NCI-H345 (cell line): ENCODE measurements at regions not wholly inside any gene's neighbourhood (a gene's known extent, or its start where the extent isn't known, plus 50 kb on each side); places are given as distances from the start of the nearest gene placed in this dataset.
A peak's percentile ranks its signal among the peaks of the same experiment; 100 is the strongest.
"Not testable (repeated sequence)": the region's sequence is repeated elsewhere in the genome, so short reads cannot be mapped to it uniquely, and the experiment has no call there.

ENCODE experiments used
- DNase-seq: peaks from one replicate; lab custom pipeline; 2025; lab: John Stamatoyannopoulos, UW

GRCh38 chr6:47180633-47181032 lies 129.1 kb downstream of the TNFRSF21 start:
- no peak for DNase-seq

GRCh38 chr6:47179286-47179685 lies 130.4 kb downstream of the TNFRSF21 start:
- DNase-seq, result no peak

DNA sequence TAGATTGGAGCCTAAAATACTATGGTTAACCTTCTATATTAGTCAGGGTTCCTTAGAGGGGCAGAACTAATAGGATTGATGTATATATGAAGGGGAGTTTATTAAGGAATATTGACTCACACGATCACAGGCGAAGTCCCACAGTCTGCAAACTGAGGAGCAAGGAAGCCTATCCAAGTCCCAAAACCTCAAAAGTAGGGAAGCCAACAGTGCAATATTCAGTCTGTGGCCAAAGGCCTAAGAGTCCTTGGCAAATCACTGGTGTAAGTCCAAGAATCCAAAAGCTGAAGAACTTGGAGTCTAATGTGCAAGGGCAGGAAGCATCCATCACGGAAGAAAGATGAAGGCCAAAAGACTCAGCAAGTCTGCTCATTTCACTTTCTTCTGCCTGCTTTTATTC lies 133.5 kb upstream of the ADGRF1 start:
- DNase-seq, result no peak

DNA sequence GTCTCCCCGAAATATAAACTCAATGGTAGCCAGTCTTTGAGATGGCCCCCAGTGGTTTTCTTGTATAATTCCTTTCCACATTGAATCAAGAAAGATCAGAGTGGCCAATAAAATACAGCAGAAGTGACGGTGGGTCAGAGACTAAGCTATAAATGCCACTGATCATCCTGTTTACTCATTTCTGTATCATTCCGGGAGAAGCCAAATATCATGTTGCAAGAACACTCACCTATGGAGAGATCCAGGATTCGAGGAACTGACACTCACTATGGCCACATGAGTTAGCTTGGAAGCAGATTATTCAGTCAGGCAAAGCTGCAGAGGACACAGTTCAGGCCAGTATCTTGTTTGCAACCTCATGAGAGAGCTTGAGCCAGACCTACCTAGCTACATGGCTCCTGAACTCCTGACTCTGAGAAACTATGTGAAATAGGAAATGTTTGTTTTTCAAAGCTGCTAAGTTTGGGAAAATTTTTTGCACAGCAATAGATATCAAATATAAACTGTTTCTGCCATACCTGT lies 132.4 kb upstream of the ADGRF1 start:
- no peak for DNase-seq

DNA sequence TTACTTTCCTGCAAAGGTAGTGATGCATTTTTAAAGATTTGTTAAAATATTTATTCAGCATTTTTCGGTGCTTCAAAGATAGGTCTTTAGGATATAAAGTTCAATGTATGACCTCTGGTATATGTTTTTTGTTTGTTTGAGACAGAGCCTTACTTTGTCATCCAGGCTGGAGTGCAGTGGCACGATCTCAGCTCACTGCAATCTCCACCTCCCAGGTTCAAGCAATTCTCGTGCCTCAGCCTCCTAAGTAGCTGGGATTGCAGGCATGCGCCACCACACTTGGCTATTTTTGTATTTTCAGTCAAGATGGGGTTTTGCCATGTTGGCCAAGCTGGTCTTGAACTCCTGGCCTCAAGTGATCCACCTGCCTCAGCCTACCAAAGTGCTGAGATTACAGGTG lies 131.9 kb upstream of the ADGRF1 start:
- not testable (repeated sequence) for DNase-seq

DNA sequence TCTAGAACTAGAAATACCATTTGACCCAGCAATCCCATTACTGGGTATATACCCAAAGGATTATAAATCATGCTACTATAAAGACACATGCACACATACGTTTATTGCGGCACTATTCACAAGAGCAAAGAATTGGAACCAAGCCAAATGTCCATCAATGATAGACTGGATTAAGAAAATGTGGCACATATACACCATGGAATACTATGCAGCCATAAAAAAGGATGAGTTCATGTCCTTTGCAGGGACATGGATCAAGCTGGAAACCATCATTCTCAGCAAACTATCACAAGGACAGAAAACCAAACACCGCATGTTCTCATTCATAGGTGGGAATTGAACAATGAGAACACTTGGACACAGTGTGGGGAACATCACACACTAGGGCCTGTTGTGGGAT lies 131.0 kb upstream of the ADGRF1 start:
- DNase-seq, result not testable (repeated sequence)

GRCh38 chr6:47170617-47170947 lies 128.4 kb upstream of the ADGRF1 start:
- DNase-seq, result no peak

- no peak for DNase-seq
These were observed 127.9 kb upstream of the ADGRF1 start for GRCh38 chr6:47169785-47170616.

DNA sequence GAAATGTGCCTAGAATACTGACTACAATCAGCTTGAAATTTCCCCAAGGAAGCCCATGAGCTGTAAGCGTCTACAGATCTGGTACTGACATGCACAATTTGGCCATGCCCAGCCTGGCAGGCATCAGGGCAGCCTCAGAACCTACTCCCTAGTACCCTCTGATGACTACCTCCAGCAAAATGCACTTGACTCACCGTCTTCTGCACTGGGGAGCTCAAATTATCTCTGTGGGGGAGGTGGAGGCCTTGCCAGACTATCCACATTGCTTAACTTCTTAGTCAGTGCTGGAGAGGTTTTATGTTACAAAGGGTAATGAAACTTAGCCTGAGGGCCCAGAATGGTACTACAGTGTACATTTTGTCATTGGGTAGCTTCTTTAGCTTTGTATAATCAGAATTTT lies 126.0 kb upstream of the ADGRF1 start:
- DNase-seq, result peak; percentile 37

GRCh38 chr6:47165918-47166317 lies 123.8 kb upstream of the ADGRF1 start:
- DNase-seq, result no peak

DNA sequence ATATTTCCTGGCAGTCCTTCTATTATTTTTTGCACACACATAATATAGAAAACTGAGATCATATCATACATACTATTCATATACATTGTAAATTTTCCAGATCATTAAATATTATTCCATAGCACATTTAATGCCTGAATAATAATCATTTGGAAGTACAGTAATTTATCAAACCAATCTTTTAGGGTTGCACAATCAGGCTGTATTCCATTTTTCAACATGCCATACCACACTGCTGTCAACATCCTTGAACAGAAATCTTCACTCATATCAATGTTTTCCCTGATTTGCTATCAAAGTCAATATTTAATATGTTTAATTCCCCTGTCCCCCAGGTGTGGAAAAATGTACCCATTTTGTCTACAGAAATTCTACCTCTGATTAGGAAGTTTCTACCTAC lies 122.7 kb upstream of the ADGRF1 start:
- no peak for DNase-seq

DNA sequence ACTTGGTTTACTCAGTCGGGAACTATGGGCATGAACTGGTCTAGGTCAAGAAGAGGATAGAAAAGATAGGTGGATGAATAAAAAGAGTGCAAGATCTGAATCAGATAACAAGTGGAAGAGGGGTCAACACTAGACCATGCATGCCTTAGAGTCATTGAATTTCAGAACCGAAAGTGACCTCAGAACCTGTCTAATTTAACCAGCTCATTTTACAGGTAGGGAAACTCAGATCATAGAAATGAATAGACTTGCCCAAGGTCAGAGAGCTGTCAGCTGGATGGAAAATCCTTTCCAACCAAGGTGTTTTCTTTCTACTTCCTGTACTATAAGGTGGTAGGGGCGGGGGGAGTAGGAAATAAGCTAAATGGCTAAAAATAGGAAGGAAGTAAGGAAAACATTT lies 121.4 kb upstream of the ADGRF1 start:
- DNase-seq, result no peak

GRCh38 chr6:47162793-47163192 lies 120.7 kb upstream of the ADGRF1 start:
- DNase-seq, result no peak

- DNase-seq, result no peak
These were observed 120.1 kb upstream of the ADGRF1 start for GRCh38 chr6:47162231-47162630.

DNA sequence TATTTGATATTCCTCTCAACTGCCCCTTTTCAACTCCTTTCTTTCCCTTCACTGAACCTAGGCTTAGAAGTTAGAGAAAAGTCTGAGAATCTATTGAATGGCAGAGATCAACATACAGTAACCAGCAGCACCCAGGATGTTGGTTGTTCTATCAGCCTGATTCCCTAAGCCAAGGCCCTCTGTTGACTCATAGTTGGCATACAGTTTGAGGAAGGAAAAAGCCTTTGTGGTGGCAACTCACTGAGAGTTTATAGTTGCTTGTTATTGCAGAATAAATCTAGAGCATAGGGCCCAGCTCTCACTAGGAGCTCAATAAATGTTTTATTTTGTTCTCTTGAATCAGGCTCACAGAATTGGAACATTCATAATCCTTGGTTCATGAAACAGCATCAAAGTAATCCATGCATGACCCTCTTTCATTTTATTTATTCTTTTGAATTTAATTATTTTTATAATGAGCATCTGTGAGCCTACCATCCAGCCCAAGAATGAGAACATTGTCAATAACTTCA lies 119.1 kb upstream of the ADGRF1 start:
- no peak for DNase-seq

GRCh38 chr6:47160702-47161101 lies 118.6 kb upstream of the ADGRF1 start:
- DNase-seq, result no peak

DNA sequence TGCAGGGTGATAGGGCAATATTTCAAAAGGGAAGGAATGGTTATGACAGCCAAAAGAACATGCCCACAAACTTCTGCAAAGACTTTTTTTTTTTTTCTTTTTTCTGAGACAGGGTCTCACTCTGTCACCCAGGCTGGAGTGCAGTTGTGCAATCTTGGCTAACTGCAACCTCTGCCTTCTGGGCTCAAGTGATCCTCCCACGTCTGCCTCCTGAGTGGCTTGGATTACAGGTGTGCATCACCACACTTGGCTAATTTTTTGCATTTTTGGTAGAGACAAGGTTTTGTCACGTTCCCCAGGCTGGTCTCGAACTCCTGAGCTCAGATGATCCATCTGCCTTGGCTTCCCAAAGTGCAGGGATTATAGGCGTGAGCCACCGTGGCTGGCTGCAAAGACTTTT lies 117.6 kb upstream of the ADGRF1 start:
- no peak for DNase-seq

DNA sequence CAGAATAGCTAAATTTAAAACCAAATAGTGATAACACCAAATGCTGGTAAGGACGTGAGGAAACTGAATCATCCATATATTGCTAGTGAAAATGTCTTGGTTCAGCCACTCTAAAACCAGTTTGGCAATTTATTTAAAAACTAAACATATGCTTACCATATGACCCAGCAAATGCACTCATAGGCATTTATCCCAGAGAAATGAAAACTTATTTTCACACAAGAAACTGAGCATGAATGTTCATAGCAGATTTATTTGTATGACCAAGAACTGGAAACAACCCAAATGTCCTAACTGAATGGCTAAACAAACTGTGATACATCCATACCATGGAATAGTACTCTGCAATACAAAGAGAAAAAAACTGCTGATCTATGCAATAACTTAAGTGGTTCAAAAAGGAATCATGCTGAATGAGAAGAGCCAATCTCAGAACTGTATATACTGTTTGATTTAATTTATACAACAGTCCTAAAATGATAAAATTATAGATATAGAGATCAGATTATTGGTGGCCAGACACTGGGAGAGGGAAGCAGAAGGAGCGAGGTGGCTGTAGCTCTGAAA lies 115.6 kb upstream of the ADGRF1 start:
- DNase-seq, result no peak

DNA sequence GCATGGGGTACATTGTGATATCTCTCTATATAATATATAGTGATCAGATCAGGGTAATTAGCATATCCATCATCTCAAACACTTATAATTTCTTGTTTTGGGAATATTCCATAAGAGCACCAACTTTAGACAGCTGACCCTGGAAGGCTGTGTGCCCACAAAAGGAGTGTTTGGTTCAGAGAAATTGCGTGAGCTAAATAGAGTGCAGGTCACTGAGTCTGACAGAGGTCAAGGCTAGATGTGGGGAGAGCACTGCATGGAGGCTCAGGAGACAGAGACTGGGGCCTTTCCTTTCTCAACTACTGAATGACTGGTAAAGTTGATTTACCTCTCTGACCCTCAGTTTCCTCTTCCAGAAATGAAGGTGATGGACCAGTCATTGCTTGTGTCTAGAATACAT lies 114.9 kb upstream of the ADGRF1 start:
- no peak for DNase-seq

GRCh38 chr6:47156196-47156595 lies 114.1 kb upstream of the ADGRF1 start:
- no peak for DNase-seq

DNA sequence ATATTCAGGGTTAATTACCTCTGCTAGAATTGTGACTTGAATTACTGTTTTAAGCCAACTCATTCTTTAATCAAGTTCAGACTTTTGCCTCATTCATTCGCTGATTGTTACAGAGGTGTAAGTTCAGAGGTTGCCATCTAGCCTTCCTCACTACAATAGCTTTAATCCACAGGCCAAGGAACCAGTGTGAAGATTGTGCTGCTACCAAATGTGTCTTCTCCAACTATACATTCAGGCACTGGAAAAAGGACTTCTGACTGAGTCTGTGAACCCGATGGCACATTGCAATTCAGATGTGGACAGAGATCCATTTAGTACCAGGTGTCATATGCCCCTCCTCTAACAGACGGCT lies 111.2 kb upstream of the ADGRF1 start:
- no peak for DNase-seq

- no peak for DNase-seq
These were observed 110.7 kb upstream of the ADGRF1 start for GRCh38 chr6:47152666-47153403.
